ENCODE measurements at regions not wholly inside any gene's neighbourhood (a gene's known extent, or its start where the extent isn't known, plus 50 kb on each side); places are given as distances from the start of the nearest gene placed in this dataset.
"Not testable (repeated sequence)": the region's sequence is repeated elsewhere in the genome, so short reads cannot be mapped to it uniquely, and the experiment has no call there.

- DNase-seq (ENCODE audit: low read depth in 2 of 2), result no peak
Observed at GRCh38 chr3:106120356-106120755, 251.5 kb upstream of the CBLB start.

GRCh38 chr3:106121491-106122289 lies 252.9 kb upstream of the CBLB start:
- DNase-seq (ENCODE audit: low read depth in 2 of 2), result no peak

GRCh38 chr3:106124818-106125217 lies 256.0 kb upstream of the CBLB start:
- DNase-seq (ENCODE audit: low read depth in 2 of 2), result no peak

DNA sequence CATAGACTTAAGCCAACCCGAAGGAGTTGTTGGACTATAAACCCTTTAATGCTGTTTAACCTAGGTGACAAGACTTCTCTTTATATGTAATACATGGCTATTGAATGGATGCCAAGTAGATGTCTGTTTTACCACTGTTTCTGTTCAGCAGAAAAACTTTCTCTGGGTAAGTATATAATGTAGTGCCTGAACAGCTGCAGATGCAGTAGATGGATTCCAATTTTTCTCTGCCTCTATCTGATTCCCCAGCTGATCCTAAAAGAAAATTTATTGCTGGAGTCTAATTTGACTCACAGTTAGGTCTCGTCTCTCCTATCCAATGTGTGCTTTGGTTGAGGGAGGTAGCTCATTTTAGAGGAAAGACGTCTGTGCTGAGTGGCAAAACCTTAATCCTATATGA lies 256.5 kb upstream of the CBLB start:
- DNase-seq (ENCODE audit: low read depth in 2 of 2), result no peak

GRCh38 chr3:106126067-106126845 lies 257.4 kb upstream of the CBLB start:
- DNase-seq (ENCODE audit: low read depth in 2 of 2), result no peak

DNA sequence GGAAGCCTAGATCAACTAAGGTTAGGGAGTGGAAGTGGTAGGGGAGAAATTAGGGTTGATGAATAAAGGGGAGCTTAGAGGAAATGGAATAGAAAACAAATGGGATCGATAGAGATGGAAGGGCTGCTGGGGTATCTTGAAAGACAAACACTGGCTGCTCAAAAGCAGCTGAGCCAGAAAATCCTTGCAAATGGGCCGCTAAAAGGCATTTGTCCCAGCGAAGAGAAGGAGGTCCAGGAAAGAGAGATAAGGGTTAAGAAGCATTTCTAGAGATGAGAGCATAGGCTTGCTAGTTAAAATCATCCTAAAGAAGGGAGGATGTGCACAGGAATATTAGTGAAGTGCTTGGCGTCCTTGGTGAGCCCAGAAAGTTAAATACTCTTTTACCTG lies 258.0 kb upstream of the CBLB start:
- DNase-seq (ENCODE audit: low read depth in 2 of 2), result no peak

DNA sequence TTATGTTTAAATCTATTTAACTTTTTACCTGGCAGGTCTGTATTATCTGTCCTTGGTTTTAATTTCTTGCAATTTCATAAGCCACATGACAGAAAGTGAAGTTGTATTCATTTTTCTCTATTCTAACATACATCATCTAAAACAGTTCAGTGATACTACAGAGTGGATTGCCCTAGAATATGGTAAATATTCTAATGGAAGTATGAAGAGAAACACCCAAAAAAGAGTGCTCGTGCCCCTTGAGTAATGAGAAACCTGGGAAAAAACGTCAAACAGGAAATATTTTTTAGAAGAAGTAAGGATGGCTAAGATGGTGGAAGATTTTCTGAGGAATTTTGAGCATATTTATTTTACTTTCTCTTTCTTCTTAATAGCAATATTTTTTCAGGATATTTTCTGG lies 261.1 kb upstream of the CBLB start:
- no peak for DNase-seq (ENCODE audit: low read depth in 2 of 2)

- DNase-seq (ENCODE audit: low read depth in 2 of 2), result no peak
Observed at GRCh38 chr3:106130384-106131198, 261.8 kb upstream of the CBLB start.

DNA sequence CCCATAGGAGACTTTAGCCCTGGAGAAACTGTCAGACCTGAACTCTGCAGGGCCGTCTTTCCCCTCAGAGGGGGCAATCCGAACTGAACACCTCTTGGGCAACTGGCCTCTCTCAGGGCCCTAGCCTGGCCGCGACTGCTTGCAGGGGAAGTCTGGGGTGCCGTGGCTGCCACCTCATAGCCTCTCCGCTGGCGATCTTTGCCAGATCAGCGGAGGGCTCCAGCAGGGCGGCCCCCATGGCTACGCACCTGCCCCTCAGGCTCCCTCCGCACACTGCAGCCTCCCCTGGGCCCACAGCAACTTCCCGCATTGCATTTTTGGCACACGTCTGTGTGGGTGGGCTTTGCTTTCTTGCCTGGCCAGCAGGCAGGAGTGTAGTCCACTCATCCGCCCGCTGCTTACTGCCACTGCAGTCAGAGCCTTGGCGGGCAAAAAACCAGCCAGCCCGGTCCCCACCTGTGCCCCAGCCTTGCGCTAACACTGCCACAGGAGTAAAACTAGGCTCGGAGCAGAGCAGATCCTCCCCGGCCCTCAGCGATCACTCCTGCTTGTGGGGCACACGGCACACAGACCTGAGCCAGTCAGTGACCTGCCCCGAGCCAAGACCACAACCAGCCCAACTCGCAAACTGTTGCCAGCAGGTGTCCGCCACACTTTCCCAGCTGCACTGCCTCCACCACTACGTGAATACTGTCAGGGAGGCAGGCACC lies 266.8 kb upstream of the CBLB start:
- DNase-seq (ENCODE audit: low read depth in 2 of 2), result no peak

GRCh38 chr3:106139826-106140225 lies 271.0 kb upstream of the CBLB start:
- no peak for DNase-seq (ENCODE audit: low read depth in 2 of 2)

DNA sequence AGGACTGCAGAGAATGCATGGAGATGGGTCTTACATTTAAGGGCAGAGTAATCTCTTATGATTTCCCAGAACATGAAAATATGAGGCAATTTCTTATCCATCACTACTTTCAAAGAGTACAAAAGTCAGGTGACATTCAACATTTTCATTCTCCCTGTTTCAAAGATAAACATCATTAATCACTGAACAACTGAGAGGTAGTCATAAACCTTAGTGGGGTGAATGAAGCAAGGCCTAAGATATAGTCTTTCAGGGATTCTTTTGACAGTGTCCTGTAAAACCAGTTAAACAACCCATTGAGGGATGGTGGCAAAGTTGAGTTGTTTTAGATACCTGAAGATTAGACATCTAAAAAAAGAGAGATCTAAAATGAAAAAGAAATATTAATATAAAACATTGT lies 271.6 kb upstream of the CBLB start:
- DNase-seq (ENCODE audit: low read depth in 2 of 2), result no peak

DNA sequence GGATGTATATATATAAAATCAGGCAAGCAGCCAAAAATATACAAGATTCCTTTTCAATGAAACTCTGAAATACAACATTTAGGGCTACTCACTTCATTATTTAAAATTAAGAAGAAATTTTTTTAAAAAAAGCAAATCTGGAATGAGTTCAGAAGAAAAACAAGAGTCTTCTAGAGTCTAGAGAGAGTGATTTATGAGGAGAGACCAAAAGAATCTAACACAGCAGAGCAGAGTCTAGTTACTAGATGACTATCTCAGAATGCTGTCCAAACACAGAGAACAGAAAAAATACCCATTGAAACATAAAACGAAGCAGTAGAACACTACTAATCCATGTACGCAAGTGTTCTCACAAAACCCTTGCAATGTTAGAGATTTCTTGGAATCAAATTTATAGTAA lies 275.2 kb upstream of the CBLB start:
- DNase-seq (ENCODE audit: low read depth in 2 of 2), result no peak

DNA sequence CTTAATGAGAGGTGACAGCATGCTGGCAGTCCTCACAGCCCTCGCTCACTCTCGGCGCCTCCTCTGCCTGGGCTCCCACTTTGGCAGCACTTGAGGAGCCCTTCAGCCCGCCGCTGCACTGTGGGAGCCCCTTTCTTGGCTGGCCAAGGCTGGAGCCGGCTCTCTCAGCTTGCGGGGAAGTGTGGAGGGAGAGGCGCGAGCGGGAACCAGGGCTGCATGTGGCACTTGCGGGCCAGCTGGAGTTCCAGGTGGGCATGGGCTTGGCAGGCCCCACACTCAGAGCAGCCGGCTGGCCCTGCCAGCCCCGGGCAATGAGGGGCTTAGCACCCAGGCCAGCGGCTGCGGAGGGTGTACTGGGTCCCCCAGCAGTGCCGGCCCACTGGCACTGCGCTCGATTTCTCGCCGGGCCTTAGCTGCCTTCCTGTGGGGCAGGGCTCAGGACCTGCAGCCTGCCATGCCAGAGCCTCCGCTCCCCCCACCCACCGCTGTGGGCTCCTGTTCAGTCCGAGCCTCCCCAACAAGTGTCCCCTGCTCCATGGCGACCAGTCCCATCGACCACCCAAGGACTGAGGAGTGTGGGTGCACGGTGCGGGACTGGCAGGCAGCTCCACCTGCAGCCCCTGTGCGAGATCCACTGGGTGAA lies 279.7 kb upstream of the CBLB start:
- DNase-seq (ENCODE audit: low read depth in 2 of 2), result not testable (repeated sequence)

DNA sequence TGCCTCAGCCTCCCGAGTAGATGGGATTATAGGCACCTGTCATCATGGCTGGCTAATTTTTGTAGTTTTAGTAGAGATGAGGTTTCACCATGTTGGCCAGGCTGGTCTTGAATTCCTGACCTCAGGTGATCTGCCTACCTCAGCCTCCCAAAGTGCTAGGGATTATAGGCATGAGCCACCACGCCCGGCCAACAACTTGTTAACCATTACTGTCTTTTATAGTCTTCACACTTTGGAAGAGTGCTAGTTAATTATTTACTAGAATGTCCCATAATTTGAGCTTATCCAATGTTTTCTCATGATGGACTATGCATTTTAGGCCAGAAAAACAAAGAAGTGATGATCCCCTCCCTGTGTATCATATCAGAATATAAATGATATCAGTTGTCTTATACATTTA lies 288.6 kb upstream of the CBLB start:
- DNase-seq (ENCODE audit: low read depth in 2 of 2), result no peak

DNA sequence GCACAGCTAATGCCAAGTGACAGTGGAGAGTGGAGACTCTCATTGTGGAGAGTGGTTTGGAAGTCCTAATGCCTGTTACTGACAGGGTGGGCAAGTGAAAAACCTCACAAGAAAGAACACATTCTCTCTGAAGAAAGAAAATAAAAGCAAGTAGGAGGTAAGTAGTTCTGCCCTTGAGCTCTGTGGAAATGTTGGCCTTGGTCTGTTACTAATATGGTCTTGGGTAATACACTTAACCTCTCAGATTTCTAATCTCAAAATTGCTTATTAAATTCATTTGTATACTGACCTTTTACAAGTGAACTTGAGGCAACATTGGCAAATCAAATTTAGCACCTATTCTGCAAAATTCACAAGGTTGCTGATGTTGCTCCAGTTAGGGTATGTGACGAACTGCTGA lies 291.6 kb upstream of the CBLB start:
- DNase-seq (ENCODE audit: low read depth in 2 of 2), result no peak

DNA sequence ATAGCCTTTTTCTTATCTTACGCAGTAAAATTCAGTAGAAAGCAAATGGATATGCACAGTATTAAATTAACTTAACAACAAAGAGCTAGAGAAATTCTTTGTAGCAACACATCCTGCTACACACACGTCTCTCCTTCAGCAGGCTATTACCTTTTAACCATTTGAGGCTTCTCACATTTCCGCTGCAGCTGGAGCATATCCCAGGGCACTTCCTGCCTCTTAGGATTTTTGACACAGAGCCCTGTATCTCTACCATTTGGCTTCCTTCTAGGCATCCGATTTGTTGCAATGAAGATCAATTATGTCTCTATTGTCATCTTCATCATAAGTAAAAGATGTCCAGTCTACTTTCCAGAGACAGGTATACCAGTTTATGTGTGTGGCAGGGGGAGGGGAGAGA lies 292.4 kb upstream of the CBLB start:
- no peak for DNase-seq (ENCODE audit: low read depth in 2 of 2)

GRCh38 chr3:106167728-106168127 lies 298.9 kb upstream of the CBLB start:
- no peak for DNase-seq (ENCODE audit: low read depth in 2 of 2)

GRCh38 chr3:106168962-106169750 lies 300.3 kb upstream of the CBLB start:
- no peak for DNase-seq (ENCODE audit: low read depth in 2 of 2)

GRCh38 chr3:106170636-106171035 lies 301.8 kb upstream of the CBLB start:
- DNase-seq (ENCODE audit: low read depth in 2 of 2), result no peak

GRCh38 chr3:106172101-106172500 lies 303.3 kb upstream of the CBLB start:
- no peak for DNase-seq (ENCODE audit: low read depth in 2 of 2)

DNA sequence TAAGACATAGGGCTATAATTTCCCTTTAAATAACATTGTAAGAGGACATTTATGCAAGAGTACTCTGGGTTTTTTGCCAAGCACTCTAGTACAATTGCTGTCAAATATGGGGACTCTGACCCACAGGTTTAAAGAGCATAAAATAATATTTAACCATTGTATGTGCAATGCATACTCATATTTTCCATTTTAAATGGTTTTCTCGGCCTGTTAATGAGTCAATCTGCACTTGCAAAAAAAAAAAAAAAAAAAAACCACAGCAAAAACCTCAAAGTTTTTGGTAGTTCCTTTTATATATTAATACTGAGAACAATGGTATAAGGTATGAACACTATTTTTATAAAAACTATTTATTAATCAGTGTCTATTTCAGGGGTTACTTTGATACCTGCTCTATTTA lies 304.0 kb upstream of the CBLB start:
- no peak for DNase-seq (ENCODE audit: low read depth in 2 of 2)
